SK-N-MC (cell line): ENCODE measurements at regions not wholly inside any gene's neighbourhood (a gene's known extent, or its start where the extent isn't known, plus 50 kb on each side); places are given as distances from the start of the nearest gene placed in this dataset.

Source experiments
- EZH2 ChIP-seq: fragments of 200-600 bp; sonication (generic); IDR thresholded peaks from one replicate; pipeline ENCODE4 v1.6.1; 2017; ENCODE audit warnings: antibody characterized with exemption
- POLR2AphosphoS5 ChIP-seq: IDR thresholded peaks from 2 replicates; pipeline ENCODE4 v1.6.1; 2012; ENCODE audit warnings: mild to moderate bottlenecking, low read depth, low read length, borderline replicate concordance

DNA sequence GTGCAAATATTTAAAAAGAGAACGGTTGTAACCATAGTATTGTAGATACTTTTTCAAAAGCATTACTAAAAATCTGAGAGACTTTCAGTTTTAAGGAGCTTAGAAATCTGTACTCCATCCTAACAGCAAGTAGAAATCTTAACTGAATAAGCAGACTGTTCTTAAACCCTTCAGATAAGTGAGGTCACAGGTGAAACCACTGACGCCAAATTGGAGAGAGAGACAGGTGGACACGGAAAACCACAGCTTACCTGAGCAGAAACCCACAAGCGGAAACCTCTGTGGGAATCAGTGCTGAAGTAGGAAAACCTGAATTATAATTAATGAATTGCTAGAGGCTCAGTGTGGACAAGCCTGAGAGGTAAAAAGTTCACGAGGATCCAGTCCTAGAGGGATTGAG, 959.4 kb upstream of the CELF4 start:
- TF ChIP-seq POLR2AphosphoS5: no peak
- no peak for TF ChIP-seq EZH2
